HepG2 (cell line): ENCODE measurements at regions not wholly inside any gene's neighbourhood (a gene's known extent, or its start where the extent isn't known, plus 50 kb on each side); places are given as distances from the start of the nearest gene placed in this dataset.

Source experiments
- ATAC-seq: fragments of 200-7000 bp; cut with Tn5 transposase; 3 replicates; pipeline ENCODE4 v1.9.1; 2020; ENCODE audit warnings: mild to moderate bottlenecking, moderate library complexity
- BruUV-seq: library from RNA; stranded (reverse); fragments of 400-500 nt; replicated peaks from 2 replicates; lab custom pipeline; 2021; lab: Mats Ljungman, UMichigan
- CTCF ChIA-PET: fragments of 300-600 bp; formaldehyde crosslinking; extraction: SDS; loops from one replicate; lab custom pipeline; 2021; ENCODE audit warnings: low total read pairs, inconsistent platforms, low intra/inter-chr PET ratio; lab: Yijun Ruan, JAX
- POLR2A ChIA-PET: fragments of 350-600 bp; sonication (Branson Sonifier 250); formaldehyde crosslinking; loops from one replicate; lab custom pipeline; 2020; ENCODE audit warnings: antibody characterized with exemption, inconsistent platforms; lab: Yijun Ruan, JAX
- DNase-seq: peaks from one replicate; pipeline ENCODE4 v3.0.0-alpha.2; 2015; ENCODE audit warnings: low spot score
- FAIRE-seq: peaks from 3 replicates; lab custom pipeline; 2011; peaks lifted over from hg19 to GRCh38; lab: Jason Lieb, UNC
- H2AFZ ChIP-seq: one replicate; pipeline ENCODE4 v1.6.1; 2011; ENCODE audit warnings: low read length, inconsistent platforms
- H3K27ac ChIP-seq: fragments of 300-600 bp; 3 replicates; pipeline ENCODE4 v1.8.0; 2011; ENCODE audit warnings: mixed run types, mild to moderate bottlenecking, mixed read lengths, low read length, inconsistent platforms; ENCODE audit not compliant: insufficient read depth; ENCODE audit errors: extremely low read length
- H3K27me3 ChIP-seq, 2 experiments: fragments of 200-600 bp in 1 of 2; 2 replicates in 1 of 2; 3 replicates in 1 of 2; pipeline versions ENCODE4 v1.6.0 to v1.8.0; 2011; ENCODE audit warnings: low read length in 2 of 2, mild to moderate bottlenecking in 2 of 2, moderate library complexity in 2 of 2, inconsistent platforms in 1 of 2; ENCODE audit not compliant: insufficient read depth in 2 of 2, control insufficient read depth in 1 of 2
- H3K36me3 ChIP-seq, 2 experiments: fragments of 200-600 bp in 1 of 2; replicated peaks in 1 of 2; 2 replicates in 1 of 2; 3 replicates in 1 of 2; pipeline versions ENCODE4 v1.5.1 to v1.8.0; 2011; ENCODE audit warnings: low read length in 2 of 2, inconsistent platforms in 1 of 2; ENCODE audit not compliant: insufficient read depth in 2 of 2, control insufficient read depth in 1 of 2
- H3K4me1 ChIP-seq: 2 replicates; pipeline ENCODE4 v1.5.1; 2012; ENCODE audit warnings: low read length, inconsistent platforms; ENCODE audit not compliant: insufficient read depth
- H3K4me2 ChIP-seq: 2 replicates; pipeline ENCODE4 v1.6.0; 2011; ENCODE audit warnings: low read depth, low read length, inconsistent platforms
- H3K4me3 ChIP-seq, 3 experiments: fragments of 200-600 bp in 1 of 3; sonication (generic), shearing (Covaris generic) in 1 of 3; replicated peaks in 1 of 3; 2 replicates each; pipeline ENCODE4 v1.5.1; 2011 to 2016; ENCODE audit warnings: low read length in 3 of 3, inconsistent platforms in 2 of 3, low read depth in 2 of 3, mild to moderate bottlenecking in 2 of 3, control low read depth in 1 of 3, mixed read lengths in 1 of 3; ENCODE audit not compliant: insufficient read depth in 1 of 3
- H3K79me2 ChIP-seq: one replicate; pipeline ENCODE4 v1.6.1; 2011; ENCODE audit warnings: low read length, inconsistent platforms; ENCODE audit not compliant: insufficient read depth
- H3K9ac ChIP-seq: 2 replicates; pipeline ENCODE4 v1.6.0; 2011; ENCODE audit warnings: mild to moderate bottlenecking, low read depth, low read length, inconsistent platforms; ENCODE audit not compliant: insufficient read depth
- H3K9me3 ChIP-seq: 2 replicates; pipeline ENCODE4 v1.5.1; 2012; ENCODE audit warnings: mild to moderate bottlenecking, low read length
- H4K20me1 ChIP-seq: 2 replicates; pipeline ENCODE4 v1.6.0; 2011; ENCODE audit warnings: inconsistent platforms, mild to moderate bottlenecking, low read length, moderate library complexity; ENCODE audit not compliant: insufficient read depth
- CREB1 ChIP-seq, 2 experiments: fragments of 450-650 bp in 1 of 2; IDR thresholded peaks; 2 replicates each; pipeline ENCODE4 v1.6.1; 2016 to 2017; ENCODE audit warnings: control low read depth in 1 of 2, mild to moderate bottlenecking in 1 of 2, missing compliant biosample characterization in 1 of 2, missing genetic modification characterization in 1 of 2
- DNMT1 ChIP-seq: sonication (generic); formaldehyde crosslinking; IDR thresholded peaks from 2 replicates; pipeline ENCODE4 v1.5.1; 2020; ENCODE audit warnings: mild to moderate bottlenecking, missing genetic modification reagents
- NFE2L2 ChIP-seq: fragments of 150-350 bp; IDR thresholded peaks from 2 replicates; pipeline ENCODE4 v1.6.1; 2014; ENCODE audit warnings: low read length
- TEAD2 ChIP-seq: sonication (generic); formaldehyde crosslinking; IDR thresholded peaks from 2 replicates; pipeline ENCODE4 v1.9.0; 2021; ENCODE audit warnings: missing genetic modification reagents
- ZBTB38 ChIP-seq: sonication (generic); formaldehyde crosslinking; IDR thresholded peaks from 2 replicates; pipeline ENCODE4 v1.5.1; 2020; ENCODE audit warnings: mild to moderate bottlenecking, missing genetic modification reagents
- ZNF841 ChIP-seq: sonication (generic); formaldehyde crosslinking; IDR thresholded peaks from 2 replicates; pipeline ENCODE4 v1.8.1; 2023; ENCODE audit warnings: missing genetic modification reagents, borderline replicate concordance
- WGBS: methylation state at CpG from one replicate; pipeline ENCODE4 v1.1.6; 2017; ENCODE audit warnings: low lambda C conversion rate; 5-methylcytosine and 5-hydroxymethylcytosine counted together
- in situ Hi-C: cut with HindIII; loops from 2 replicates; pipeline ENCODE4 v1.10.0; 2017; ENCODE audit warnings: low pct_unique_long_range_greater_than_20kb; ENCODE audit not compliant: extremely low pct_ligation_motif_present
- intact Hi-C: fragments of 100-400 bp; cut with micrococcal nuclease; formaldehyde crosslinking; loops from one replicate; pipeline ENCODE4 v1.10.0; 2022; ENCODE audit not compliant: unreplicated experiment
- TF ChIP-seq, protein P1 (sequence below): sonication (generic); formaldehyde crosslinking; IDR thresholded peaks from 2 replicates; pipeline ENCODE4 v1.4.0; 2020; ENCODE audit warnings: missing genetic modification reagents, mild to moderate bottlenecking, borderline replicate concordance
- TF ChIP-seq, protein P2 (sequence below): sonication (generic); formaldehyde crosslinking; IDR thresholded peaks from 2 replicates; pipeline ENCODE4 v1.8.1; 2023; ENCODE audit warnings: mild to moderate bottlenecking, missing genetic modification reagents
- TF ChIP-seq, protein P3 (sequence below): IDR thresholded peaks from 2 replicates; pipeline ENCODE4 v1.6.1; 2016; ENCODE audit warnings: missing compliant biosample characterization, missing genetic modification reagents, borderline replicate concordance

DNA sequence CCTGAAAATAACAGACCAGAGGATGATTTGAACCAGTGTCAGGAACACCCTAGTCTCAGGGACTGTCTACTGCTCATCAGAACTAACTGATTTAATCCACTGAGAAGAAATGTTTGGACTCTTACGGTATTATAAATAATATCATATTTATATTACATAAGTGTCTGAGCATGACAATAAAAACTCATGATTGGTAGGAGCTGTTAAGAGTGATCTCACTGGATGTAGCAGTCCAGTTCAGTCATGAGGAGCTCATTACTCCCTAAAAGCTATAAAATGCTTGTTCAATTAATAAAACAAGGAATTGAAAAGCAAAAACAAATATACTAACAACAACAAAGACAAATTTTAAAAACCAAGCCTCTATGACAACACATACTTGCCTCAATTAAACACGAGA lies 68.8 kb upstream of the BCL9 start:
- ChIA-PET CTCF (no interaction called here), POLR2A (no interaction called here)
- in situ Hi-C loops (no loop called here), intact Hi-C loops (no loop called here)
- H2AFZ ChIP-seq = no peak overlapping the region
- no peaks in the 10 kb centered on the region for H3K79me2 ChIP-seq
- ATAC-seq (no peak), FAIRE-seq (no peak), DNase-seq (no peak)
- H3K27ac ChIP-seq = no peak overlapping the region
- 45% methylated on average over 2 of the region's 2 CpGs for WGBS
- no peak overlapping the region for H3K4me3 ChIP-seq
- no peaks in the 10 kb centered on the region for H3K27me3 ChIP-seq
- no peaks in the 10 kb centered on the region for H4K20me1 ChIP-seq
- H3K4me1 ChIP-seq = no peaks in the 10 kb centered on the region
- H3K9ac ChIP-seq = no peak overlapping the region
- H3K4me2 ChIP-seq = no peak overlapping the region
- TF ChIP-seq, protein P1, sequence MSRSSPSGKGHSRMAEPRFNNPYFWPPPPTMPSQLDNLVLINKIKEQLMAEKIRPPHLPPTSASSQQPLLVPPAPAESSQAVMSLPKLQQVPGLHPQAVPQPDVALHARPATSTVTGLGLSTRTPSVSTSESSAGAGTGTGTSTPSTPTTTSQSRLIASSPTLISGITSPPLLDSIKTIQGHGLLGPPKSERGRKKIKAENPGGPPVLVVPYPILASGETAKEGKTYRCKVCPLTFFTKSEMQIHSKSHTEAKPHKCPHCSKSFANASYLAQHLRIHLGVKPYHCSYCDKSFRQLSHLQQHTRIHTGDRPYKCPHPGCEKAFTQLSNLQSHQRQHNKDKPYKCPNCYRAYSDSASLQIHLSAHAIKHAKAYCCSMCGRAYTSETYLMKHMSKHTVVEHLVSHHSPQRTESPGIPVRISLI (CRISPR knock-in tag) = no peak
- no peak for TF ChIP-seq ZNF841 (CRISPR knock-in tag)
- TF ChIP-seq DNMT1 (CRISPR knock-in tag) = no peak
- TF ChIP-seq, protein P2, sequence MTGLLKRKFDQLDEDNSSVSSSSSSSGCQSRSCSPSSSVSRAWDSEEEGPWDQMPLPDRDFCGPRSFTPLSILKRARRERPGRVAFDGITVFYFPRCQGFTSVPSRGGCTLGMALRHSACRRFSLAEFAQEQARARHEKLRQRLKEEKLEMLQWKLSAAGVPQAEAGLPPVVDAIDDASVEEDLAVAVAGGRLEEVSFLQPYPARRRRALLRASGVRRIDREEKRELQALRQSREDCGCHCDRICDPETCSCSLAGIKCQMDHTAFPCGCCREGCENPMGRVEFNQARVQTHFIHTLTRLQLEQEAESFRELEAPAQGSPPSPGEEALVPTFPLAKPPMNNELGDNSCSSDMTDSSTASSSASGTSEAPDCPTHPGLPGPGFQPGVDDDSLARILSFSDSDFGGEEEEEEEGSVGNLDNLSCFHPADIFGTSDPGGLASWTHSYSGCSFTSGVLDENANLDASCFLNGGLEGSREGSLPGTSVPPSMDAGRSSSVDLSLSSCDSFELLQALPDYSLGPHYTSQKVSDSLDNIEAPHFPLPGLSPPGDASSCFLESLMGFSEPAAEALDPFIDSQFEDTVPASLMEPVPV (CRISPR knock-in tag) = no peak
- TF ChIP-seq, protein P3, sequence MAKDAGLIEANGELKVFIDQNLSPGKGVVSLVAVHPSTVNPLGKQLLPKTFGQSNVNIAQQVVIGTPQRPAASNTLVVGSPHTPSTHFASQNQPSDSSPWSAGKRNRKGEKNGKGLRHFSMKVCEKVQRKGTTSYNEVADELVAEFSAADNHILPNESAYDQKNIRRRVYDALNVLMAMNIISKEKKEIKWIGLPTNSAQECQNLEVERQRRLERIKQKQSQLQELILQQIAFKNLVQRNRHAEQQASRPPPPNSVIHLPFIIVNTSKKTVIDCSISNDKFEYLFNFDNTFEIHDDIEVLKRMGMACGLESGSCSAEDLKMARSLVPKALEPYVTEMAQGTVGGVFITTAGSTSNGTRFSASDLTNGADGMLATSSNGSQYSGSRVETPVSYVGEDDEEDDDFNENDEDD (CRISPR knock-in tag) = no peak
- no peak for TF ChIP-seq ZBTB38 (CRISPR knock-in tag)
- no peak for TF ChIP-seq TEAD2 (CRISPR knock-in tag)
- no peak for TF ChIP-seq NFE2L2
- no peak for TF ChIP-seq CREB1 (IDR thresholded peaks at IDR 0.05)
- TF ChIP-seq CREB1 (CRISPR knock-in tag; IDR thresholded peaks at IDR 0.05) = no peak
- TF ChIP-seq, all 625 proteins: peak for 0
- no peaks in the 10 kb centered on the region for H3K9me3 ChIP-seq
- BruUV-seq = no TSS peak
- no peaks in the 10 kb centered on the region for H3K36me3 ChIP-seq
